Hepatocyte (in vitro differentiated cells): ENCODE measurements at regions not wholly inside any gene's neighbourhood (a gene's known extent, or its start where the extent isn't known, plus 50 kb on each side); places are given as distances from the start of the nearest gene placed in this dataset.

Experiments used
- DNase-seq: peaks from one replicate; pipeline ENCODE4 v3.0.0-alpha.2; 2016; ENCODE audit warnings: low spot score
- H2AFZ ChIP-seq: fragments of 200-600 bp; sonication (generic); 2 replicates; pipeline ENCODE4 v1.6.0; 2016; ENCODE audit warnings: antibody characterized with exemption, mild to moderate bottlenecking
- H3K27ac ChIP-seq: fragments of 200-600 bp; sonication (generic); 2 replicates; pipeline ENCODE4 v1.5.1; 2016; ENCODE audit warnings: mild to moderate bottlenecking
- H3K27me3 ChIP-seq: fragments of 200-600 bp; sonication (generic); 2 replicates; pipeline ENCODE4 v1.6.1; 2016
- H3K36me3 ChIP-seq: fragments of 200-600 bp; sonication (generic); replicated peaks from 2 replicates; pipeline ENCODE4 v1.5.1; 2016; ENCODE audit warnings: low read depth; ENCODE audit not compliant: insufficient read depth
- H3K4me1 ChIP-seq: fragments of 200-600 bp; sonication (generic); 2 replicates; pipeline ENCODE4 v1.5.1; 2016; ENCODE audit warnings: mild to moderate bottlenecking, moderate library complexity; ENCODE audit not compliant: insufficient read depth
- H3K4me2 ChIP-seq: fragments of 200-600 bp; sonication (generic); 2 replicates; pipeline ENCODE4 v1.6.0; 2016
- H3K4me3 ChIP-seq: fragments of 200-600 bp; sonication (generic); 2 replicates; pipeline ENCODE4 v1.5.1; 2016; ENCODE audit warnings: mild to moderate bottlenecking
- H3K79me2 ChIP-seq: fragments of 200-600 bp; sonication (generic); 2 replicates; pipeline ENCODE4 v1.6.0; 2017; ENCODE audit warnings: mild to moderate bottlenecking
- H3K9me2 ChIP-seq: fragments of 200-600 bp; sonication (generic); replicated peaks from 2 replicates; pipeline ENCODE4 v1.6.0; 2017; ENCODE audit warnings: mild to moderate bottlenecking; ENCODE audit not compliant: insufficient read depth
- H3K9me3 ChIP-seq: fragments of 200-600 bp; sonication (generic); 2 replicates; pipeline ENCODE4 v1.5.1; 2016; ENCODE audit warnings: low read depth, mild to moderate bottlenecking
- H4K20me1 ChIP-seq: fragments of 200-600 bp; sonication (generic); 2 replicates; pipeline ENCODE4 v1.6.0; 2016; ENCODE audit warnings: mild to moderate bottlenecking; ENCODE audit not compliant: insufficient read depth, poor library complexity, severe bottlenecking
- EZH2 ChIP-seq: fragments of 200-600 bp; sonication (generic); IDR thresholded peaks from 2 replicates; pipeline ENCODE4 v1.6.1; 2016; ENCODE audit warnings: antibody characterized with exemption, mild to moderate bottlenecking, borderline replicate concordance
- EZH2phosphoT487 ChIP-seq: fragments of 200-600 bp; sonication (generic); IDR thresholded peaks from one replicate; pipeline ENCODE4 v1.6.1; 2018; ENCODE audit warnings: antibody characterized with exemption, mild to moderate bottlenecking, low read depth, moderate library complexity; ENCODE audit not compliant: unreplicated experiment, severe bottlenecking
- WGBS: methylation state at CpG from one replicate; pipeline ENCODE4 v1.1.6; 2016; ENCODE audit warnings: low lambda C conversion rate; ENCODE audit errors: missing lambda C conversion rate; 5-methylcytosine and 5-hydroxymethylcytosine counted together
- TF ChIP-seq, protein P1 (sequence below): fragments of 200-600 bp; sonication (generic); IDR thresholded peaks from 2 replicates; pipeline ENCODE4 v1.5.1; 2016; ENCODE audit warnings: antibody characterized with exemption, mild to moderate bottlenecking; ENCODE audit not compliant: poor library complexity

DNA sequence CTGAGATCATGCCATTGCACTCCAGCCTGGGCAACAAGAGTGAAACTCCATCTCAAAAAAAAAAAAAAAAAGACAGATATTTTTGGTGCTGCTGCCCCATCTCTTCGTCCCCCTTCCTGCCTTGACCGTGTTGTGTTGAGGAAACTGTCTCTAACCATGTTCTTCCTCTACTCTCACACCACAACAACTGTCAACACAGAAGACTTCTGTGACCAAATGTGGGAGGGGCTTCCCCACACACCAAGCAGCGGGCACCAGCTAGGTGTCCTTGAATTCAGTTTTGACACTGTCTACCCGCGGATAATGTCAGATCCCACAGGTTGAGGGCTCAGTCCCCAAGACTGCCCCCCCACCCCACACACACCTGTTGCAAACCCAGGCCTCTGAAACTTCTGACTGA, 104.7 kb upstream of the BCOR start:
- no peaks in the 10 kb centered on the region for H4K20me1 ChIP-seq
- H2AFZ ChIP-seq, result no peak overlapping the region
- H3K4me3 ChIP-seq, result no peak overlapping the region
- H3K9me2 ChIP-seq, result no peaks in the 10 kb centered on the region
- 98% methylated on average over 5 of the region's 5 CpGs for WGBS
- no peaks in the 10 kb centered on the region for H3K9me3 ChIP-seq
- DNase-seq, result no peak
- H3K36me3 ChIP-seq, result no peaks in the 10 kb centered on the region
- H3K4me1 ChIP-seq, result no peaks in the 10 kb centered on the region
- H3K4me2 ChIP-seq, result no peak overlapping the region
- no peak for TF ChIP-seq EZH2
- no peak for TF ChIP-seq EZH2phosphoT487
- TF ChIP-seq, protein P1, sequence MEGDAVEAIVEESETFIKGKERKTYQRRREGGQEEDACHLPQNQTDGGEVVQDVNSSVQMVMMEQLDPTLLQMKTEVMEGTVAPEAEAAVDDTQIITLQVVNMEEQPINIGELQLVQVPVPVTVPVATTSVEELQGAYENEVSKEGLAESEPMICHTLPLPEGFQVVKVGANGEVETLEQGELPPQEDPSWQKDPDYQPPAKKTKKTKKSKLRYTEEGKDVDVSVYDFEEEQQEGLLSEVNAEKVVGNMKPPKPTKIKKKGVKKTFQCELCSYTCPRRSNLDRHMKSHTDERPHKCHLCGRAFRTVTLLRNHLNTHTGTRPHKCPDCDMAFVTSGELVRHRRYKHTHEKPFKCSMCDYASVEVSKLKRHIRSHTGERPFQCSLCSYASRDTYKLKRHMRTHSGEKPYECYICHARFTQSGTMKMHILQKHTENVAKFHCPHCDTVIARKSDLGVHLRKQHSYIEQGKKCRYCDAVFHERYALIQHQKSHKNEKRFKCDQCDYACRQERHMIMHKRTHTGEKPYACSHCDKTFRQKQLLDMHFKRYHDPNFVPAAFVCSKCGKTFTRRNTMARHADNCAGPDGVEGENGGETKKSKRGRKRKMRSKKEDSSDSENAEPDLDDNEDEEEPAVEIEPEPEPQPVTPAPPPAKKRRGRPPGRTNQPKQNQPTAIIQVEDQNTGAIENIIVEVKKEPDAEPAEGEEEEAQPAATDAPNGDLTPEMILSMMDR, result no peak
- H3K27me3 ChIP-seq, result no peaks in the 10 kb centered on the region
- H3K79me2 ChIP-seq, result no peaks in the 10 kb centered on the region
- no peak overlapping the region for H3K27ac ChIP-seq

DNA sequence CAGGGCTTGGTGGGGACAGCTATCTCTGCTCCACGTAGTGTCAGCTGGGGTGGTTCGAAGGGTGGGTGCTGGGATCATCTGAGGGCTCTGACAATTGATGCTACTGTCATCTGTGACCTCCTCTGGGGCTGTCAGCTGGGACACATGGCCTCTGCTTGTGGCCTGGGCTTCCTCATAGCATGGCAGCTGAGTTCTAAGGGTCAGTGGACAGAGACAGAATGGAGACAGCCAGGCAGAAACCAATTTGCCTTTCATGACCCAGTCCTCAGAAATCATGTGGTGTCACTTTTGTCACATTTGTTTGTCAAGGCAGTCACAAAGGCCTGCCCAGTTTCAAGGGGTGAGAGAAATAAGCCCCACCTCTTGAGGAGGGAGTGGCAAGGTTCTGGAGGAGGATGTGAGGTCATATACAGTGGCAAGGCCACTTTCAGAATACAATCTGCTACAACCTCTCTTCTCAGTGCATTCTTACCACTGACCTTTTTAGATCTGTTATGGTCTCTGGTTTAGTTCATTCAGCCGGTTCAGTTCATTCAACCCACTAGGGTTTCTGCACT, 103.6 kb upstream of the BCOR start:
- no peak for DNase-seq
- Histone ChIP-seq H3K36me3 (no peaks in the 10 kb centered on the region), H3K4me3 (no peak overlapping the region), H3K9me3 (no peaks in the 10 kb centered on the region), H3K4me1 (no peaks in the 10 kb centered on the region), H3K9me2 (no peaks in the 10 kb centered on the region), H3K79me2 (no peaks in the 10 kb centered on the region), H2AFZ (no peak overlapping the region), H3K27me3 (no peaks in the 10 kb centered on the region), H4K20me1 (no peaks in the 10 kb centered on the region), H3K4me2 (no peak overlapping the region), H3K27ac (no peak overlapping the region)
- 79% methylated on average over 3 of the region's 3 CpGs for WGBS
- TF ChIP-seq, protein P1, result no peak
- TF ChIP-seq EZH2phosphoT487 (no peak), EZH2 (no peak)

DNA sequence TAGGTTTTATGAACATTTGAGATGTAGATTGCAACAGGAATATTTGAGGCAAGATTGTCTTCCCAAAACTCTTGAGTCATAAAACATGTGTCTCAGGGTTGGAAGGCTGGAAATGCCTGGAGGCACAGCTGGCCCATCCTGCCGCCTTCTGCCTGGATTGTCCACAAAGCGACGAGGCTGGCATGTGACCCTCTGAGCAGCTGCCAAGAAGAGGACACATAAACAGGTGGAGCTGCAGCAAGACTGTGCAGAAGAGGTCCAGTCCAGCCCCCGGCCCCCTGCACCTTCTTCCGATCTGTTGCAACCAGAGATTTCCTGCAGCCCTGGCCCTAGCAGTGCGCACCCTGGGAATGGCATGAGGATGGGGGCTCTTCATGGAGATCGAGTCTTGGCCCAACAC, 101.9 kb upstream of the BCOR start:
- TF ChIP-seq, protein P1, result no peak
- TF ChIP-seq EZH2phosphoT487 (no peak), EZH2 (no peak)
- no peak for DNase-seq
- no peaks in the 10 kb centered on the region for H3K9me2 ChIP-seq
- no peaks in the 10 kb centered on the region for H4K20me1 ChIP-seq
- no peak overlapping the region for H3K4me2 ChIP-seq
- H3K36me3 ChIP-seq, result no peaks in the 10 kb centered on the region
- WGBS, result 79% methylated on average over 7 of the region's 7 CpGs
- no peak overlapping the region for H3K27ac ChIP-seq
- H2AFZ ChIP-seq, result no peak overlapping the region
- no peaks in the 10 kb centered on the region for H3K9me3 ChIP-seq
- H3K4me1 ChIP-seq, result no peaks in the 10 kb centered on the region
- no peak overlapping the region for H3K4me3 ChIP-seq
- no peaks in the 10 kb centered on the region for H3K79me2 ChIP-seq
- H3K27me3 ChIP-seq, result no peaks in the 10 kb centered on the region

DNA sequence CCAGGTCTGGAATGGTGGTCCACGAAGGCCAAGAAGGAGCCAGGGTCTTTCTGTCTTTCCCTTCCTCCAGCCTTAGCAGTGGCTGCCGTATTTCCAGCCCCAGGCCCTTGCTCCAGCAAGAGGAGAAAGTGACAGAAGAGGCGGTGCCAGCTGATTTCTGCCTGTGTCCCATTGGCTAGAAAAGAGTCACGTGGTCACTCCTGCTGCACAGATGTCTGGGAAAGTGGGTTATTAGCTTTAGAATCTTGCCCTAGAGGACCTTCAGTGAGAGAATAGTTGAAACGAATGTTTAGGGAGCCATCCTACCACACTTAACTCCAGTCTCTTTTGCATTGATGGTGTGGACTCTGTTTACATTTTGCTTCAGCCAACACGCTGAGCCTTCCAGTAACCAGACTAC, 99.3 kb upstream of the BCOR start:
- Histone ChIP-seq H3K79me2 (no peaks in the 10 kb centered on the region), H3K4me3 (no peak overlapping the region), H4K20me1 (no peaks in the 10 kb centered on the region), H3K9me3 (no peaks in the 10 kb centered on the region), H3K27me3 (no peaks in the 10 kb centered on the region), H3K27ac (no peak overlapping the region), H3K4me1 (no peaks in the 10 kb centered on the region), H3K4me2 (no peak overlapping the region), H3K36me3 (no peaks in the 10 kb centered on the region), H3K9me2 (no peaks in the 10 kb centered on the region), H2AFZ (no peak overlapping the region)
- whole genome bisulfite sequencing, result 86% methylated on average over 6 of the region's 6 CpGs
- TF ChIP-seq, protein P1, result no peak
- no peak for TF ChIP-seq EZH2
- no peak for TF ChIP-seq EZH2phosphoT487
- no peak for DNase-seq
